OCI-LY3 (cell line): ENCODE measurements at regions not wholly inside any gene's neighbourhood (a gene's known extent, or its start where the extent isn't known, plus 50 kb on each side); places are given as distances from the start of the nearest gene placed in this dataset.

Experiments
- EZH2phosphoT487 ChIP-seq: fragments of 200-600 bp; shearing (Covaris generic); IDR thresholded peaks from 2 replicates; pipeline ENCODE4 v1.6.1; 2018; ENCODE audit warnings: antibody characterized with exemption, mixed run types, low read depth
- TF ChIP-seq, protein P1 (sequence below): fragments of 200-600, 300-600 bp; sonication (generic); IDR thresholded peaks from 2 replicates; pipeline ENCODE4 v1.5.1; 2014; ENCODE audit warnings: antibody characterized with exemption, low read length, low read depth

DNA sequence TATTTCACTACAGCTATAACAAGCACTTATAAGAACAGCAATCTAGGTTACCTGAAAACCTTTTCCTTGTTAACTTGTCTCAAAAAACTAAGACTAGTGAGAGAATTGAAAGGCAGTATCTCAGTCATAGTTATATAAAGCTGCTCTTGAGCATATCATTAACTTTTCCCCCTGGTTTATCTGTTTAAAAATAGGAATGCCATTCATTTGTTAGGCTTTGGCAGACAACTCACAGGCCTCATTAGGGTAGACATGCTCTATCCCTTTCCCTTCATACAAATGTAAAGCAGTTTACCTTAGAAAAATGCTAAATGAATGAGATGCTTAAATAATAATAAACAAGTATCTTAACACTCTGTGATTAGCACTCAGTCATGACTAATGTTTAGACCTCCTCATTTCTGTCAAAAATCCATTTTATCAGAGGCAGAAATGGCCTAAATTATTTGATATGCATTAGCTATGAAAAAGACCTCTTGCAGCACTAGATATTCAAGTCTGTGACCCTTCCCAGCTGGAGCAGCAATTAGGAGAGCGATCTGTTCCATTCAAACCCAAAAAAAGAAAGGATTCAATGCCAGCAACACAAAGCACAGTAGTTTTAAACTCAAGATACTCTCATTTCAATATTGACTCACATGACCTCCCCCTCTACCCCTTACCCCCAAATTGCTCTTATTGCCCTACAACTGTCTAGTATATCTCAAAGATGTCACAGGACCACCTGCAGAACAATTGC is 1578.8 kb upstream of the WWC1 start:
- TF ChIP-seq, protein P1, sequence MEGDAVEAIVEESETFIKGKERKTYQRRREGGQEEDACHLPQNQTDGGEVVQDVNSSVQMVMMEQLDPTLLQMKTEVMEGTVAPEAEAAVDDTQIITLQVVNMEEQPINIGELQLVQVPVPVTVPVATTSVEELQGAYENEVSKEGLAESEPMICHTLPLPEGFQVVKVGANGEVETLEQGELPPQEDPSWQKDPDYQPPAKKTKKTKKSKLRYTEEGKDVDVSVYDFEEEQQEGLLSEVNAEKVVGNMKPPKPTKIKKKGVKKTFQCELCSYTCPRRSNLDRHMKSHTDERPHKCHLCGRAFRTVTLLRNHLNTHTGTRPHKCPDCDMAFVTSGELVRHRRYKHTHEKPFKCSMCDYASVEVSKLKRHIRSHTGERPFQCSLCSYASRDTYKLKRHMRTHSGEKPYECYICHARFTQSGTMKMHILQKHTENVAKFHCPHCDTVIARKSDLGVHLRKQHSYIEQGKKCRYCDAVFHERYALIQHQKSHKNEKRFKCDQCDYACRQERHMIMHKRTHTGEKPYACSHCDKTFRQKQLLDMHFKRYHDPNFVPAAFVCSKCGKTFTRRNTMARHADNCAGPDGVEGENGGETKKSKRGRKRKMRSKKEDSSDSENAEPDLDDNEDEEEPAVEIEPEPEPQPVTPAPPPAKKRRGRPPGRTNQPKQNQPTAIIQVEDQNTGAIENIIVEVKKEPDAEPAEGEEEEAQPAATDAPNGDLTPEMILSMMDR, result no peak
- TF ChIP-seq EZH2phosphoT487, result no peak
